DOHH2 (cell line): ENCODE measurements at regions not wholly inside any gene's neighbourhood (a gene's known extent, or its start where the extent isn't known, plus 50 kb on each side); places are given as distances from the start of the nearest gene placed in this dataset.

ENCODE experiments used
- H3F3A ChIP-seq: fragments of 200-600 bp; sonication (generic), shearing (Covaris generic); 2 replicates; pipeline ENCODE4 v1.6.0; 2016; ENCODE audit warnings: antibody characterized with exemption, mild to moderate bottlenecking; ENCODE audit not compliant: control insufficient read depth, insufficient read depth
- H3K27ac ChIP-seq: fragments of 200-600 bp; sonication (generic); 2 replicates; pipeline ENCODE4 v1.5.1; 2014; ENCODE audit warnings: low read depth, mild to moderate bottlenecking, low read length, moderate library complexity
- H3K27me3 ChIP-seq: fragments of 200-600 bp; sonication (generic); 2 replicates; pipeline ENCODE4 v1.6.1; 2014; ENCODE audit warnings: mild to moderate bottlenecking, low read length, mixed read lengths; ENCODE audit not compliant: control insufficient read depth
- H3K36me3 ChIP-seq: fragments of 200-600 bp; sonication (generic); 2 replicates; pipeline ENCODE4 v1.6.1; 2014; ENCODE audit warnings: mild to moderate bottlenecking, low read length, moderate library complexity, mixed read lengths; ENCODE audit not compliant: control insufficient read depth
- H3K4me1 ChIP-seq: fragments of 200-600 bp; sonication (generic); 2 replicates; pipeline ENCODE4 v1.6.1; 2014; ENCODE audit warnings: mild to moderate bottlenecking, low read length, mixed read lengths; ENCODE audit not compliant: control insufficient read depth
- H3K4me2 ChIP-seq: fragments of 200-600 bp; sonication (generic); 2 replicates; pipeline ENCODE4 v1.6.0; 2014; ENCODE audit warnings: mild to moderate bottlenecking, low read length, moderate library complexity
- H3K4me3 ChIP-seq: fragments of 200-600 bp; sonication (generic); 2 replicates; pipeline ENCODE4 v1.5.1; 2014; ENCODE audit warnings: mild to moderate bottlenecking, low read length, mixed read lengths
- H3K79me2 ChIP-seq: fragments of 200-600 bp; sonication (generic); 2 replicates; pipeline ENCODE4 v1.6.1; 2014; ENCODE audit warnings: mild to moderate bottlenecking, low read length, mixed read lengths; ENCODE audit not compliant: control insufficient read depth
- H3K9me2 ChIP-seq: fragments of 200-600 bp; sonication (generic); replicated peaks from 2 replicates; pipeline ENCODE4 v1.6.1; 2014; ENCODE audit warnings: mild to moderate bottlenecking, low read length, mixed read lengths; ENCODE audit not compliant: control insufficient read depth
- H3K9me3 ChIP-seq: fragments of 200-600 bp; sonication (generic); 2 replicates; pipeline ENCODE4 v1.6.1; 2014; ENCODE audit warnings: antibody characterized with exemption, low read length, mixed read lengths; ENCODE audit not compliant: control insufficient read depth, insufficient read depth
- H4K20me1 ChIP-seq: fragments of 200-600 bp; sonication (generic); 2 replicates; pipeline ENCODE4 v1.6.0; 2014; ENCODE audit warnings: low read depth, mild to moderate bottlenecking, antibody characterized with exemption, low read length, moderate library complexity; ENCODE audit not compliant: control insufficient read depth, insufficient read depth
- CTCF ChIP-seq: fragments of 200-600 bp; sonication (generic); IDR thresholded peaks from one replicate; pipeline ENCODE4 v1.5.1; 2014; ENCODE audit warnings: antibody characterized with exemption, mild to moderate bottlenecking, low read depth, low read length; ENCODE audit not compliant: poor library complexity, severe bottlenecking
- EZH2phosphoT487 ChIP-seq: fragments of 200-600 bp; sonication (generic); IDR thresholded peaks from 2 replicates; pipeline ENCODE4 v1.6.1; 2017; ENCODE audit warnings: borderline replicate concordance, mild to moderate bottlenecking, antibody characterized with exemption, low read length, moderate library complexity, mixed read lengths

DNA sequence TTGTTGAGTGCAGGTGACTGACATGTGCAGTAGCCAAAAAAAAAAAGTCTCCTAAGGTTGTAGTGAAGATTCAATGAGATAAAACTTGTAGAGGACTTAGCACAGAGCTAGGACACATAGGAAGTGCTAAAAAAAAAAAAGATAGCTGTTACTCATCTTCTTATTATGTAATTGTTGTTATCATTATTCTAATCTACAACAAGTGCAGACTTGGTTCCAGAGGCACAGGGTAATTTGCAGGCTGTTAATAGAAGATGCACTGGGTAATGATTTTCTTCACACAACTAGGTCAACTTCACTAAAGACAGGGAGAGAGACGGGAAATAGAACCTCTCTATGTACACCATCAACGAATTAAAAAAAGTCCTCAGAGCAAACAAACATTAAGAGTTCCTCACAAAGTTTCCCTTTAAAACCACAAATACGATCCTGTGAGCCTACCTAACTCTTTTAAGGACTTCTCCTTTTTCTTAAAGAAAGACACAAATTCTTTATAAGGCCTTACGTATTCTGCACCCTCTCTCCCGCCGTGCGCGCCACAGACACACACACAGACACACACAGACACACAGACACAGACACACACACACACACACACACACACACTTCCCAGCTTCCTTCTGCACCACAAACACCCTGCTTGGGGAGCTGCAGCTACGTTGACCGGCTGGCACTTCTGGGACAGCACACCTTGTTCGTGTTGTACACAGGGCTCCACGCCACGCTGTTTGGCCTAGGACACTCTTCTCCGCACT is 49.8 kb upstream of the GADD45A start:
- Histone ChIP-seq H3K9me3 (no peaks in the 10 kb centered on the region), H3K79me2 (no peaks in the 10 kb centered on the region), H4K20me1 (no peaks in the 10 kb centered on the region), H3K4me2 (no peak overlapping the region), H3K4me1 (0 out of 2 replicates have a peak, but pooled peaks cover 2% of the 10 kb centered on the region), H3K4me3 (no peak overlapping the region), H3K27ac (no peak overlapping the region), H3K36me3 (no peaks in the 10 kb centered on the region), H3K9me2 (no peaks in the 10 kb centered on the region), H3K27me3 (peaks cover 1% of the 10 kb centered on the region; the same call in 1 of the 2 replicates), H3F3A (no peaks in the 10 kb centered on the region)
- TF ChIP-seq CTCF (no peak), EZH2phosphoT487 (no peak)
